Glutamatergic neuron (in vitro differentiated cells): ENCODE measurements at regions not wholly inside any gene's neighbourhood (a gene's known extent, or its start where the extent isn't known, plus 50 kb on each side); places are given as distances from the start of the nearest gene placed in this dataset.

Source experiments
- DNase-seq: peaks from one replicate; pipeline ENCODE4 v3.0.0; 2022
- H3K27ac Mint-ChIP-seq: one replicate; pipeline ENCODE4 v1.8.0; 2020; ENCODE audit warnings: mild to moderate bottlenecking, mixed read lengths, inconsistent platforms; ENCODE audit not compliant: unreplicated experiment
- H3K27me3 Mint-ChIP-seq: one replicate; pipeline ENCODE4 v1.8.0; 2020; ENCODE audit warnings: mild to moderate bottlenecking, moderate library complexity, mixed read lengths, inconsistent platforms; ENCODE audit not compliant: unreplicated experiment
- H3K36me3 Mint-ChIP-seq: one replicate; pipeline ENCODE4 v1.8.0; 2020; ENCODE audit warnings: mild to moderate bottlenecking, mixed read lengths, inconsistent platforms; ENCODE audit not compliant: unreplicated experiment
- H3K4me1 Mint-ChIP-seq: one replicate; pipeline ENCODE4 v1.8.0; 2020; ENCODE audit warnings: mild to moderate bottlenecking, low read depth, mixed read lengths, inconsistent platforms; ENCODE audit not compliant: unreplicated experiment
- H3K4me3 Mint-ChIP-seq: one replicate; pipeline ENCODE4 v1.8.0; 2020; ENCODE audit warnings: mild to moderate bottlenecking, mixed read lengths, inconsistent platforms; ENCODE audit not compliant: unreplicated experiment
- H3K9me3 Mint-ChIP-seq: one replicate; pipeline ENCODE4 v1.8.0; 2020; ENCODE audit warnings: mild to moderate bottlenecking, moderate library complexity, mixed read lengths, inconsistent platforms; ENCODE audit not compliant: unreplicated experiment
- TF ChIP-seq, protein P1 (sequence below): fragments of 200-600 bp; sonication (generic); IDR thresholded peaks from one replicate; pipeline ENCODE4 v1.5.0; 2021; ENCODE audit not compliant: partially characterized antibody, unreplicated experiment

- TF ChIP-seq, protein P1, sequence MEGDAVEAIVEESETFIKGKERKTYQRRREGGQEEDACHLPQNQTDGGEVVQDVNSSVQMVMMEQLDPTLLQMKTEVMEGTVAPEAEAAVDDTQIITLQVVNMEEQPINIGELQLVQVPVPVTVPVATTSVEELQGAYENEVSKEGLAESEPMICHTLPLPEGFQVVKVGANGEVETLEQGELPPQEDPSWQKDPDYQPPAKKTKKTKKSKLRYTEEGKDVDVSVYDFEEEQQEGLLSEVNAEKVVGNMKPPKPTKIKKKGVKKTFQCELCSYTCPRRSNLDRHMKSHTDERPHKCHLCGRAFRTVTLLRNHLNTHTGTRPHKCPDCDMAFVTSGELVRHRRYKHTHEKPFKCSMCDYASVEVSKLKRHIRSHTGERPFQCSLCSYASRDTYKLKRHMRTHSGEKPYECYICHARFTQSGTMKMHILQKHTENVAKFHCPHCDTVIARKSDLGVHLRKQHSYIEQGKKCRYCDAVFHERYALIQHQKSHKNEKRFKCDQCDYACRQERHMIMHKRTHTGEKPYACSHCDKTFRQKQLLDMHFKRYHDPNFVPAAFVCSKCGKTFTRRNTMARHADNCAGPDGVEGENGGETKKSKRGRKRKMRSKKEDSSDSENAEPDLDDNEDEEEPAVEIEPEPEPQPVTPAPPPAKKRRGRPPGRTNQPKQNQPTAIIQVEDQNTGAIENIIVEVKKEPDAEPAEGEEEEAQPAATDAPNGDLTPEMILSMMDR: no peak
- no peak overlapping the region for H3K4me3 Mint-ChIP-seq
- no peaks in the 10 kb centered on the region for H3K9me3 Mint-ChIP-seq
- no peak overlapping the region for H3K27ac Mint-ChIP-seq
- H3K36me3 Mint-ChIP-seq: no peaks in the 10 kb centered on the region
- no peak for DNase-seq
- peaks cover 12% of the 10 kb centered on the region for H3K4me1 Mint-ChIP-seq
- peaks cover 12% of the 10 kb centered on the region for H3K27me3 Mint-ChIP-seq
These were observed 240.4 kb downstream of the SYK start for GRCh38 chr9:91042024-91042423.

GRCh38 chr9:91042541-91042940, 240.9 kb downstream of the SYK start:
- no peak for DNase-seq
- Mint-ChIP-seq H3K9me3 (no peaks in the 10 kb centered on the region), H3K4me3 (no peak overlapping the region), H3K27me3 (peaks cover 12% of the 10 kb centered on the region), H3K4me1 (peaks cover 8% of the 10 kb centered on the region), H3K36me3 (no peaks in the 10 kb centered on the region), H3K27ac (no peak overlapping the region)
- TF ChIP-seq, protein P1: no peak

- Mint-ChIP-seq H3K4me3 (no peak overlapping the region), H3K36me3 (no peaks in the 10 kb centered on the region), H3K27ac (no peak overlapping the region), H3K4me1 (peaks cover 7% of the 10 kb centered on the region), H3K9me3 (no peaks in the 10 kb centered on the region), H3K27me3 (peaks cover 12% of the 10 kb centered on the region)
- TF ChIP-seq, protein P1: no peak
- no peak for DNase-seq
These were observed 241.6 kb downstream of the SYK start for GRCh38 chr9:91043056-91043810.

GRCh38 chr9:91043811-91044175, 242.2 kb downstream of the SYK start:
- no peak for DNase-seq
- Mint-ChIP-seq H3K4me3 (no peak overlapping the region), H3K36me3 (no peaks in the 10 kb centered on the region), H3K4me1 (peaks cover 7% of the 10 kb centered on the region), H3K27ac (no peak overlapping the region), H3K27me3 (peaks cover 12% of the 10 kb centered on the region), H3K9me3 (no peaks in the 10 kb centered on the region)
- TF ChIP-seq, protein P1: no peak

DNA sequence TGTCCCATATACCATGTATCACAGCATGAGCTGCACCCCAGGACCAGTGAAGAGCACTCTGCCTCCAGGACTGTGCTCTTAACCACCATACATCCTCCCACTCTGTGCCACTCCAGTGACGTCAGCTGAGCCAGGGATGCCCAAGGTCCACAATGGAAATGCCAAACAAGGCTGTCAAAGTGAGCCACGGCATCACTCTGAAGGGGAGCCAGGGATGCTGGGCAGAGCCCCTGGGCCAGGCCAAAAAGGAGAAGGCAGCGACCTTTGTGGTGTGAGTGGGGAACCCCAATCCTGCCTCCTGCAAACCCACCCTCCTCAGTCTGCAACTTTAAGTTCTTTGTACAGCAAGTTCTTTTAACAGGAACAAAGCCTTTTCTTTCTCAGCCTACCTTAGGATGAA, 242.7 kb downstream of the SYK start:
- DNase-seq: no peak
- peaks cover 12% of the 10 kb centered on the region for H3K27me3 Mint-ChIP-seq
- no peaks in the 10 kb centered on the region for H3K9me3 Mint-ChIP-seq
- H3K27ac Mint-ChIP-seq: no peak overlapping the region
- H3K4me3 Mint-ChIP-seq: no peak overlapping the region
- no peaks in the 10 kb centered on the region for H3K36me3 Mint-ChIP-seq
- TF ChIP-seq, protein P1: no peak
- peaks cover 8% of the 10 kb centered on the region for H3K4me1 Mint-ChIP-seq
